GM18858 (cell line): ENCODE measurements at regions not wholly inside any gene's neighbourhood (a gene's known extent, or its start where the extent isn't known, plus 50 kb on each side); places are given as distances from the start of the nearest gene placed in this dataset.

Experiments
- ATAC-seq: cut with Tn5 transposase; IDR thresholded peaks from one replicate; pipeline ENCODE4 v1.9.1; 2021; ENCODE audit not compliant: unreplicated experiment

- ATAC-seq, result no peak
These were observed 51.9 kb upstream of the ARHGAP42 start for GRCh38 chr11:100635194-100635593.

- no peak for ATAC-seq
These were observed 50.6 kb upstream of the ARHGAP42 start for GRCh38 chr11:100636536-100636935.
